ENCODE measurements at regions not wholly inside any gene's neighbourhood (a gene's known extent, or its start where the extent isn't known, plus 50 kb on each side); places are given as distances from the start of the nearest gene placed in this dataset.

DNA sequence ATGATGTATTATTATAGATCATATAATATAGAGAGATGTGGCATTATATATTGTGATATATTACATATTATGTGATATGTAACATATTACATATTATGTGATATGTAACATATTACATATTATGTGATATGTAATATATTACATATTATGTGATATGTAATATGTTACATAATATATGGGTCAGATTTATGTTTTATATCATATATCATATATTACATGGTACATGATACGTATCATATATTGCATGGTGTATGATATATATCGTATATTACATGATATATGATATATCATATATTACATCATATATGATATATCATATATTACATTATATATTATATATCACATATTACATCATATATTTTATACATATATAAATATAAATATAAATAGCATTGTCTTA lies 164.1 kb upstream of the NEBL start:
- Histone ChIP-seq H3K4me3 (ENCODE audit: low read length) (no peak overlapping the region), H3K36me3 (ENCODE audit: insufficient read depth, low read length) (no peaks in the 10 kb centered on the region), H3K9ac (ENCODE audit: low read depth, low read length) (no peak overlapping the region), H3K27ac (ENCODE audit: low read depth, low read length) (no peak overlapping the region), H3K27me3 (ENCODE audit: insufficient read depth, low read length) (no peaks in the 10 kb centered on the region), H3K4me1 (ENCODE audit: insufficient read depth, low read length) (no peaks in the 10 kb centered on the region; the same call in 1 of the 2 replicates), H3K9me3 (ENCODE audit: insufficient read depth, low read depth, low read length) (no peaks in the 10 kb centered on the region)
- no CpG with 5 or more reads among the region's 2 CpGs for WGBS

DNA sequence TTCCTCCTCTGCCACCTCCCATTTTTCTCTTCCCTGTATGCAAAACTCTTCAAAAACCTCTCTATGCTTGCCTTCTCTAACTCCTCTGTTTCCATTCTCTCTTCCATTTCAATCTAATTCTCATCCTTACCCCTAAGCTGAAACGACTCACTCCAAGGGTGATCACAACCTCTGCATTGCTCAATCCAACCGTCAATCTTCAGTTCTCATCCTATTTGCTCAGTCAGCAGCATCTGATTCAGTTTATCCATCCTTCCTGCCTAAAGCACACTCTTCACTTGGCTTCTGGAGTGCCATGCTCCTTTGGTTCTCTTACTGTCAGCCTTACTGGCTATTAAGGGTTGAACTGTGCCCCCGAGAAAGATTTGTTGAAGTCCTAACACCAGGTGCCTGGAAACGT lies 163.5 kb upstream of the NEBL start:
- Histone ChIP-seq H3K27me3 (ENCODE audit: insufficient read depth, low read length) (no peaks in the 10 kb centered on the region), H3K4me3 (ENCODE audit: low read length) (no peak overlapping the region), H3K36me3 (ENCODE audit: insufficient read depth, low read length) (no peaks in the 10 kb centered on the region), H3K9ac (ENCODE audit: low read depth, low read length) (no peak overlapping the region), H3K27ac (ENCODE audit: low read depth, low read length) (no peak overlapping the region), H3K9me3 (ENCODE audit: insufficient read depth, low read depth, low read length) (no peaks in the 10 kb centered on the region), H3K4me1 (ENCODE audit: insufficient read depth, low read length) (no peaks in the 10 kb centered on the region; the same call in 1 of the 2 replicates)
- WGBS: 87% methylated on average over 4 of the region's 4 CpGs

DNA sequence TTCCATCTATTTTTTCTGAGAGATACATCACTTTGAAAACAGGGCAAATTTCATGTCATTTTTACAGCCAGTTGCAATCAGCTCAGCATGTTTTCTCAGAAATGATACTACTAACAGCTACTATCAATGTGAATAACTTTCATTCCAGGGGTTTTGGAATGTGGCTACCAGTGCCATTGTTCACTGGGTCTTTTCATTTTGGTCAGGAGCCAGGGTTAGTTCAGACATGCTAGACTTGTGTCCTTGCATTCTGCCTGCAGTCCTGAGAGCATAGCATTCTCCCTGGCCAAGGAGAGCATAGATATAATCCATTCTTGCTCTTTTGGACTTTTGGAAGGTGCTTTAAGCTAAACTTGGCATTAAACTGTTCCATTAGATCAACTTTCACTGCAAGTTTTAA lies 160.9 kb upstream of the NEBL start:
- Histone ChIP-seq H3K9ac (ENCODE audit: low read depth, low read length) (no peak overlapping the region), H3K27me3 (ENCODE audit: insufficient read depth, low read length) (no peaks in the 10 kb centered on the region), H3K36me3 (ENCODE audit: insufficient read depth, low read length) (no peaks in the 10 kb centered on the region), H3K4me1 (ENCODE audit: insufficient read depth, low read length) (no peaks in the 10 kb centered on the region; the same call in 1 of the 2 replicates), H3K27ac (ENCODE audit: low read depth, low read length) (no peak overlapping the region), H3K9me3 (ENCODE audit: insufficient read depth, low read depth, low read length) (no peaks in the 10 kb centered on the region), H3K4me3 (ENCODE audit: low read length) (no peak overlapping the region)

DNA sequence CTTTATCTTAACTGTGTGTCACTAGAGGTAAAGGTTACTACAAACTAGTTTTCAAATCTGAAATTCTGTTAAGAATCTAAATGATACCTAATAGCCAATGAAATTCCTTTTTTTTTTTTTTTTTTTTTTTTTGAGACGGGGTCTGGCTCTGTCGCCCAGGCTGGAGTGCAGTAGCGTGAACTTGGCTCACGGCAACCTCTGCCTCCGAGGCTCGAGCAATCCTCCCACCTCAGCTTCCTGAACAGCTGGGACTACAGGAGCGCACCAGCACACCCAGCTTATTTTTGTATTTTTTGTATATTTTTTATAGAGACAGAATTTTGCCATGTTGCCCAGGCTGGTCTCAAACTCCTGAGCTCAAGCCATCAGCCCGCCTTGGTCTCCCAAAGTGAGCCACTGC lies 160.3 kb upstream of the NEBL start:
- Histone ChIP-seq H3K27me3 (ENCODE audit: insufficient read depth, low read length) (no peaks in the 10 kb centered on the region), H3K36me3 (ENCODE audit: insufficient read depth, low read length) (no peaks in the 10 kb centered on the region), H3K4me1 (ENCODE audit: insufficient read depth, low read length) (no peaks in the 10 kb centered on the region; the same call in 1 of the 2 replicates), H3K9me3 (ENCODE audit: insufficient read depth, low read depth, low read length) (no peaks in the 10 kb centered on the region), H3K27ac (ENCODE audit: low read depth, low read length) (no peak overlapping the region), H3K4me3 (ENCODE audit: low read length) (no peak overlapping the region), H3K9ac (ENCODE audit: low read depth, low read length) (no peak overlapping the region)
- 97% methylated on average over 8 of the region's 8 CpGs for whole genome bisulfite sequencing

DNA sequence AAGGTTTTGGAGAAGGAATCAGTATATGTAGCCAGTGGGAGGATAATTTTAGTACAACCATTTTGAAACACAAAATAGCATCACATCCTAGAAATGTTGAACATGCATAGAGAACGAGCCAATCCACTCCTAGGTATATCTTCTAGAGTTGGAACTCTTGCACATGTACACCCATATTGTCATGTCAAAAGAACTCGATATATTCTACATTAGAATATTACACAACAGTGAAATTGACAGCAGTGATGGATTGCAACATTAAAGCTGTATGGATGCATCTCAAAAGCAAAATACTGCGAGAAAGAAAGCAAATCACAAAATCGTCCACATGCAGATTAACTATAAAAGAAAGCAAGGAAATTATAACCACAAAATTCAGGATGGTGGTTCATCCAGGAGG lies 159.3 kb upstream of the NEBL start:
- no peak overlapping the region for H3K4me3 ChIP-seq (ENCODE audit: low read length)
- no peaks in the 10 kb centered on the region for H3K36me3 ChIP-seq (ENCODE audit: insufficient read depth, low read length)
- H3K9ac ChIP-seq (ENCODE audit: low read depth, low read length): no peak overlapping the region
- H3K9me3 ChIP-seq (ENCODE audit: insufficient read depth, low read depth, low read length): no peaks in the 10 kb centered on the region
- no peaks in the 10 kb centered on the region; the same call in 1 of the 2 replicates for H3K4me1 ChIP-seq (ENCODE audit: insufficient read depth, low read length)
- H3K27ac ChIP-seq (ENCODE audit: low read depth, low read length): no peak overlapping the region
- no peaks in the 10 kb centered on the region for H3K27me3 ChIP-seq (ENCODE audit: insufficient read depth, low read length)
- 97% methylated on average over 3 of the region's 4 CpGs for WGBS

DNA sequence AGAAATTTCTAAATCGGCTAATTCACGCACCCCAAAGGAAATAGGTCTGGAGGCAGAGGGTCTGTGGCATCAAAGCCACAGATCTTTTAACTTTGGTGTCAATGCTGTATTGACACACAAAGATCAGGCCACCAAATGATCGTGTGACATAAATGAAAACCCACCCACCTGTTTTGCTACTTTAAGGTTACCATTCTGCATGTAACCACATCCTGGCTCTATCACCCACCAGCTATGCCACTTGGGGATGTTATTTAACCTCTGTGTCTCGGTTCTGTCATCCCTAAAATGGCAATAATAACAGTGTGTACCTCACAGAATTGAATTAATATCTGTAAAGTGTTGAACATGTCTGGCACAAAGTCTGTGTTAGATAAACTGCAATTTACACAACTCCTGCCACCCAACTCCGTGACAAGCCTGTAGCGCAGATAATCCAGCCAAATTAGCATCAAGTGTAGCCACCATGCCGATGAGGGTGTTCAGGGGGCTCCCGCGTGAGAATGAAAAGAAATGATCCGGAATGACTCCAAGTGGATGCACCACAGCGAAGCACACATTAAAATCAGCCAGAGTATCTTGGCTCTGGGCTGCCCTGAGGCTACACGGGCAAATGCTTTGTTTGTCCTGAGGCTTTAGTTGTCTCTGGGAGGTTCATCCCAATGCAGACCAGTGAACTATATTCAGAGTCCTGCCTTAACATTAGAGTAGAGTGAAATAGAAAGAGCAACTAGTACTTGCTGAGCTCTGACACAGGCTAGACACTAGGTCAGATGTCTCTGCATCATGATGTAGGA lies 158.4 kb upstream of the NEBL start:
- H3K27me3 ChIP-seq (ENCODE audit: insufficient read depth, low read length): no peaks in the 10 kb centered on the region
- WGBS: 92% methylated on average over 12 of the region's 12 CpGs
- no peaks in the 10 kb centered on the region; the same call in 1 of the 2 replicates for H3K4me1 ChIP-seq (ENCODE audit: insufficient read depth, low read length)
- H3K9ac ChIP-seq (ENCODE audit: low read depth, low read length): no peak overlapping the region
- H3K9me3 ChIP-seq (ENCODE audit: insufficient read depth, low read depth, low read length): no peaks in the 10 kb centered on the region
- H3K27ac ChIP-seq (ENCODE audit: low read depth, low read length): no peak overlapping the region
- no peak overlapping the region for H3K4me3 ChIP-seq (ENCODE audit: low read length)
- no peaks in the 10 kb centered on the region for H3K36me3 ChIP-seq (ENCODE audit: insufficient read depth, low read length)

DNA sequence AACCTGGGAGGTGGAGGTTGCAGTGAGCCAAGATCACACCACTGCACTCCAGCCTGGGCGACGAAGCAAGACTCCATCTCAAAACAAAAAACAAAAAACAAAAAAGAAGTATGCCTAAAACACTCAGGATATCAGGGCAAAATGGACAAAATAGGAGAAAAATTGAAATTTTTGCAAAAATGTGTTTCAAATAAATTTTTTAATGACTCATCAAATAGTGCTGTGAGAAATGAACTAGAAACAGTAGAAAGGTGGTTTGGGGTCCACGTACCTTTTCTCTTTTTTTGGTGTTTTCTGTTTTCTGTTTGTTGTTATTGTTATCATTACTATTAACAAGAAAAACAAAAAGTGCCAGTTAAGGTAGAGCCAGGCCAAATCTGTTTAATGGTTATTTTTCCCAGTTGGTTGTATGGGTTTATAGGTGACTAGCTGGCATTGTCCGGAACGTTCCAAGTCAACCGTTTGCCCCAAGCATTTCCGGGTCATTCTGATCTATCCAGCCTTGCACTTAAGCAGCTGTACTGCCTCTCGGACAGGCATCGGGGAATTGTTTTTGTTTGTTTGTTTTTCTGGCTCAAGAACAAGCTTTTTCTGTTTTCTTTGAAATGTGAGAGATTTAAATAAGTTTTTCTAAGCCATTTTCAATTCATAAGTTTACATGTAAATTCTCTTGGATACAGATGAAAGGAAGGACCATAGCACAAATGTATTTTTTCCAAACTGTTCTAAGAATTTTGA lies 157.0 kb upstream of the NEBL start:
- Histone ChIP-seq H3K9me3 (ENCODE audit: insufficient read depth, low read depth, low read length) (no peaks in the 10 kb centered on the region), H3K27ac (ENCODE audit: low read depth, low read length) (no peak overlapping the region), H3K9ac (ENCODE audit: low read depth, low read length) (no peak overlapping the region), H3K4me3 (ENCODE audit: low read length) (no peak overlapping the region), H3K27me3 (ENCODE audit: insufficient read depth, low read length) (no peaks in the 10 kb centered on the region), H3K36me3 (ENCODE audit: insufficient read depth, low read length) (no peaks in the 10 kb centered on the region), H3K4me1 (ENCODE audit: insufficient read depth, low read length) (no peaks in the 10 kb centered on the region; the same call in 1 of the 2 replicates)
- 95% methylated on average over 6 of the region's 9 CpGs for WGBS

DNA sequence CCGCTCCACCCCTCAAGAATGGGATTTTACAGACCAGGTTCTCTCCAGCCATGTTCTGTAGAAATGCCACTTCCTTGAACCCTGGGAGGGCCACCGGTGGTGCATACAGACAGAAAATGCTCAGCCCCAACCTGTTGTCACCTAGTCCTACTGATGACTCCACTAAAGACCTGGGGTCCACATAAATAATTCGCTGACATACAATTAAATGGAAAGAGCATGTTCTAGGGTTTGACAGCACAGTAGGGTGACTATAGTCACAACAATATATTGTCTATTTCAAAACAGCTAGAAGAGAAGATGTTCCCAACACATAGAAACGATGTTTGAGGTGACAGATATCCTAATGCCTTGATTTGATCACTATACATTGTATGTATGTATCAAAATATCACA lies 155.6 kb upstream of the NEBL start:
- Histone ChIP-seq H3K4me3 (ENCODE audit: low read length) (no peak overlapping the region), H3K4me1 (ENCODE audit: insufficient read depth, low read length) (no peaks in the 10 kb centered on the region; the same call in 1 of the 2 replicates), H3K9me3 (ENCODE audit: insufficient read depth, low read depth, low read length) (no peaks in the 10 kb centered on the region), H3K36me3 (ENCODE audit: insufficient read depth, low read length) (no peaks in the 10 kb centered on the region), H3K27ac (ENCODE audit: low read depth, low read length) (no peak overlapping the region), H3K27me3 (ENCODE audit: insufficient read depth, low read length) (no peaks in the 10 kb centered on the region), H3K9ac (ENCODE audit: low read depth, low read length) (no peak overlapping the region)
- WGBS: 97% methylated on average over 3 of the region's 4 CpGs

DNA sequence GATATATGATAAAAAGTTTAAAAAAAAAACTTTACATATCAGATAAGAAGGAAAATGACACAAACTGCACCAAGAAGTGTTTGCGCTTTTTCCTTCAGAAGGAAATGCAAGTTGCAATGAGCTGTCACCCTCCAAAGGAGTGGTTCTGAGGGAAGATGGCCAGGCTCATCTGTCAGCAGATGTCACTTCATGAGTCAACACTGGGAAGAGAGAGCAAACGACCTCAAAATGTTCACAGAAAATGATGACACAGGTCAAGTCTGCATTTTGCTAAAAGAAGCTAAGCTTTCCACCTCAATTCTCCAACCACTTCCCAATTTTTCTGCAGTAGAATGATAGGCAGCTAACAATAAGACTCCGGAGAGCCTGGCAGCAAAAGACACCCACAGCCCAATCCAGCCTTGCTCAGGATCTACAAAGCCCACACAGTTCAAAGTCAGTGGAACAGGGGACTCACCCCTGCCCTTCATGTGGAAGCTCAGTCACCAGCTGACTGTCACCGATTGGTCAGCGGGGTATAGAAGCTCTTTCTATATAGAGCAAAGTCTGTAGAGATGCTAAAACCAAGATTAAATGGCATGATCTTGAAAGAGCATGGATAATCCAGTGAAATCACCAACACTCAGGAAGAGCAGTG lies 155.1 kb upstream of the NEBL start:
- no peak overlapping the region for H3K9ac ChIP-seq (ENCODE audit: low read depth, low read length)
- H3K27me3 ChIP-seq (ENCODE audit: insufficient read depth, low read length): no peaks in the 10 kb centered on the region
- no peak overlapping the region for H3K4me3 ChIP-seq (ENCODE audit: low read length)
- H3K4me1 ChIP-seq (ENCODE audit: insufficient read depth, low read length): no peaks in the 10 kb centered on the region; the same call in 1 of the 2 replicates
- H3K27ac ChIP-seq (ENCODE audit: low read depth, low read length): no peak overlapping the region
- no peaks in the 10 kb centered on the region for H3K9me3 ChIP-seq (ENCODE audit: insufficient read depth, low read depth, low read length)
- no peaks in the 10 kb centered on the region for H3K36me3 ChIP-seq (ENCODE audit: insufficient read depth, low read length)
- WGBS: 85% methylated on average over 5 of the region's 5 CpGs

DNA sequence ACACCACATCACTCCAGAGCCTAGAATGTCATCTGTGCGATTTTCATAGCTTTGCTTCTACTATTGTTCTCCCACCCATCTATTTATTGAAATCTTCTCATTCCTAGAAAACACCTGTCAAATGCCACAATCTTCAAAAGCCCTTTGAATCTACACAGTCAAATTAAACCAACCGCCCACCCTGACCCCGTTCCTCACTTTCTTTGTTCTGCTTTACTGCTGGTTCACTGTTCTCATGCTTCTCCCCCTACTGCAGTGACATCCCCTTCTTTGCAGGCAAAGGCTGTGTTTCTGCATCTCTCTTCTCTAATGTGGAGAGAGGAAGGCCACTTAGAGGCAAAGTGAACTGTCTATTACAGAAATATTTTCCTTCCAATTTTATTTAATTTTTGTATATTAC lies 152.4 kb upstream of the NEBL start:
- H3K27me3 ChIP-seq (ENCODE audit: insufficient read depth, low read length): no peaks in the 10 kb centered on the region
- H3K4me3 ChIP-seq (ENCODE audit: low read length): no peak overlapping the region
- H3K36me3 ChIP-seq (ENCODE audit: insufficient read depth, low read length): no peaks in the 10 kb centered on the region
- H3K27ac ChIP-seq (ENCODE audit: low read depth, low read length): no peak overlapping the region
- no peaks in the 10 kb centered on the region for H3K4me1 ChIP-seq (ENCODE audit: insufficient read depth, low read length)
- no peak overlapping the region for H3K9ac ChIP-seq (ENCODE audit: low read depth, low read length)
- WGBS: 86% methylated on average over 3 of the region's 3 CpGs
- H3K9me3 ChIP-seq (ENCODE audit: insufficient read depth, low read depth, low read length): no peaks in the 10 kb centered on the region

DNA sequence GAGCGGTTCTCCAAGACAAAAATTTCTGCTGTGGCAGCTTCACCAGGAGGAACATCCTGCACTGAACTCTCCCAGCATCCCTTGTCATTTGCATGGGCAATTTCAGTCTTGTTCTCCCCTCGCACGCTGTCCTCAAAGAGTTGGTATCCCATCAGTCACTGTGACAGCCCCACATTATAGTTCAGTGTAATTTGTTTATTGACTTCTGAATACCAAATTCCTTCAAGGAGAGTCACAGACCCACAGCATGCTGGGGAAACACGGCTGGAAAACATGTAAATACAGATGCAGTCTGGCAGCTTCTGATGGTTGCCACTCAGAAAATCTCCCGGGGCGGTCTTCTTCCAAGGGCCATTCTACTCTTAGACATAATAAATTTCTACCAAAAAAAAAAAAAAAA lies 151.0 kb upstream of the NEBL start:
- H3K27me3 ChIP-seq (ENCODE audit: insufficient read depth, low read length): no peaks in the 10 kb centered on the region
- H3K4me3 ChIP-seq (ENCODE audit: low read length): no peak overlapping the region
- no peak overlapping the region for H3K9ac ChIP-seq (ENCODE audit: low read depth, low read length)
- H3K27ac ChIP-seq (ENCODE audit: low read depth, low read length): no peak overlapping the region
- 85% methylated on average over 6 of the region's 6 CpGs for WGBS
- H3K9me3 ChIP-seq (ENCODE audit: insufficient read depth, low read depth, low read length): no peaks in the 10 kb centered on the region
- H3K36me3 ChIP-seq (ENCODE audit: insufficient read depth, low read length): no peaks in the 10 kb centered on the region
- peaks cover 3% of the 10 kb centered on the region for H3K4me1 ChIP-seq (ENCODE audit: insufficient read depth, low read length)

All from HUES64 (cell line).